Parathyroid adenoma (tissue), 2 donors: ENCODE measurements at regions not wholly inside any gene's neighbourhood (a gene's known extent, or its start where the extent isn't known, plus 50 kb on each side); places are given as distances from the start of the nearest gene placed in this dataset.

ENCODE experiments used
- H2AFZ ChIP-seq: fragments of 300-600 bp; sonication (generic); one replicate; pipeline ENCODE4 v1.7.0; 2017; ENCODE audit warnings: antibody characterized with exemption, mild to moderate bottlenecking
- H3K27ac ChIP-seq: fragments of 300-600 bp; sonication (generic); one replicate; pipeline ENCODE4 v1.7.0; 2017
- H3K27me3 ChIP-seq: fragments of 300-600 bp; sonication (generic); one replicate; pipeline ENCODE4 v1.7.0; 2017; ENCODE audit warnings: low read length; ENCODE audit not compliant: control insufficient read depth, insufficient read depth
- H3K36me3 ChIP-seq: fragments of 300-600 bp; sonication (generic); one replicate; pipeline ENCODE4 v1.7.0; 2017; ENCODE audit warnings: low read length; ENCODE audit not compliant: control insufficient read depth, insufficient read depth
- H3K4me1 ChIP-seq: fragments of 300-600 bp; sonication (generic); one replicate; pipeline ENCODE4 v1.7.0; 2017; ENCODE audit warnings: control low read depth
- H3K4me2 ChIP-seq: fragments of 300-600 bp; sonication (generic); one replicate; pipeline ENCODE4 v1.7.0; 2017; ENCODE audit warnings: low read length
- H3K4me3 ChIP-seq: fragments of 300-600 bp; sonication (generic); one replicate; pipeline ENCODE4 v1.7.0; 2017; ENCODE audit warnings: low read depth, low read length
- H3K79me2 ChIP-seq: fragments of 300-600 bp; sonication (generic); one replicate; pipeline ENCODE4 v1.7.0; 2017; ENCODE audit warnings: control low read depth
- H3K9ac ChIP-seq: fragments of 300-600 bp; sonication (generic); one replicate; pipeline ENCODE4 v1.7.0; 2017; ENCODE audit warnings: mild to moderate bottlenecking
- H3K9me3 ChIP-seq: fragments of 300-600 bp; sonication (generic); one replicate; pipeline ENCODE4 v1.7.0; 2017; ENCODE audit warnings: low read length; ENCODE audit not compliant: control insufficient read depth
- TF ChIP-seq, protein P1 (sequence below): fragments of 300-600 bp; sonication (generic); IDR thresholded peaks from one replicate; pipeline ENCODE4 v1.7.0; 2017; ENCODE audit warnings: antibody characterized with exemption, mild to moderate bottlenecking
- donor health status: primary hyperparathyroidism.

DNA sequence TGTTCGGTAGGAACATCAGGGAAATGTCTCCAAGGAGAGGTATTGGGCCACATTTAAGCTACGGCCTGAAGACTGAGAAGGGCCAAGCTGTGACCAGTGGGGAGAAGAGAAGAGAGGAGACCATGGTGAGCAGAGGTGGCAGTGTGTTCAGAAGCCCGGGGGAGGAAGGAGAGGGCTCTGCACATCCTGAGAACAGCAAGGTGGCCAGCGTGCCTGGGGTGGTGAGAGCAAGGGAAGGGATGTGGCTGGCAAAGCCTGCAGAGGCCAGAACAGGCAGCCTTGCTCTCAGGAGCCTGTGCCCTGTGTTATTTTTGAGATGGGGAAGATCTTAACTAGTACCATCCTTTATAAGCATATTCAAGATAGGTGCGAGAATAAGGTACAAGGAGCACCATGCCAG lies 933.5 kb upstream of the EEF2KMT start:
- TF ChIP-seq, protein P1, sequence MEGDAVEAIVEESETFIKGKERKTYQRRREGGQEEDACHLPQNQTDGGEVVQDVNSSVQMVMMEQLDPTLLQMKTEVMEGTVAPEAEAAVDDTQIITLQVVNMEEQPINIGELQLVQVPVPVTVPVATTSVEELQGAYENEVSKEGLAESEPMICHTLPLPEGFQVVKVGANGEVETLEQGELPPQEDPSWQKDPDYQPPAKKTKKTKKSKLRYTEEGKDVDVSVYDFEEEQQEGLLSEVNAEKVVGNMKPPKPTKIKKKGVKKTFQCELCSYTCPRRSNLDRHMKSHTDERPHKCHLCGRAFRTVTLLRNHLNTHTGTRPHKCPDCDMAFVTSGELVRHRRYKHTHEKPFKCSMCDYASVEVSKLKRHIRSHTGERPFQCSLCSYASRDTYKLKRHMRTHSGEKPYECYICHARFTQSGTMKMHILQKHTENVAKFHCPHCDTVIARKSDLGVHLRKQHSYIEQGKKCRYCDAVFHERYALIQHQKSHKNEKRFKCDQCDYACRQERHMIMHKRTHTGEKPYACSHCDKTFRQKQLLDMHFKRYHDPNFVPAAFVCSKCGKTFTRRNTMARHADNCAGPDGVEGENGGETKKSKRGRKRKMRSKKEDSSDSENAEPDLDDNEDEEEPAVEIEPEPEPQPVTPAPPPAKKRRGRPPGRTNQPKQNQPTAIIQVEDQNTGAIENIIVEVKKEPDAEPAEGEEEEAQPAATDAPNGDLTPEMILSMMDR = no peak
- Histone ChIP-seq H3K9ac (no peak overlapping the region), H3K4me3 (no peak overlapping the region), H3K27me3 (no peaks in the 10 kb centered on the region), H3K4me1 (no peaks in the 10 kb centered on the region), H2AFZ (no peak overlapping the region), H3K27ac (no peak overlapping the region), H3K9me3 (no peaks in the 10 kb centered on the region), H3K4me2 (no peak overlapping the region), H3K79me2 (no peaks in the 10 kb centered on the region), H3K36me3 (no peaks in the 10 kb centered on the region)

DNA sequence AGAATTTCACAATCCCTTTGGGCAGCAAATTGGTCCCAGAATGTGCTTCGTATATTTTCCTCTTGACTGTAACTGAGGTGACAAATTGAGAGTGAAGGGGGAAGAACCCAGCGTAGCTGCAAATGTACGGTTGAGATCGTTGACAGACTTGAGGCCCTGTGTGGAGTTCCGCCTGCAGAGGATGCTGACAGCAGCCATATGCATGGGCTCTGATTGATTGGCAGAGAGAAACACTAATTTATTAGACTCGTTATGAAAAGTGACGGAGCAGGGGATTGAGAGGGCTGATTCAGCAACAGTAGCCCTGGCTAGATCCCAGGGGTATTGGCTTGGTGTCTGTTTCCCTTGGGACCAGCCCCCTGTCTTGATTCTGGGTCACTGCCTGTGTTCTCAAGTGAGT lies 930.1 kb upstream of the EEF2KMT start:
- Histone ChIP-seq H3K36me3 (no peaks in the 10 kb centered on the region), H3K4me3 (no peak overlapping the region), H2AFZ (no peak overlapping the region), H3K27me3 (no peaks in the 10 kb centered on the region), H3K4me1 (no peaks in the 10 kb centered on the region), H3K27ac (no peak overlapping the region), H3K4me2 (no peak overlapping the region), H3K9ac (no peak overlapping the region), H3K79me2 (no peaks in the 10 kb centered on the region), H3K9me3 (no peaks in the 10 kb centered on the region)
- TF ChIP-seq, protein P1 = no peak

GRCh38 chr16:6023449-6023848 lies 925.9 kb upstream of the EEF2KMT start:
- Histone ChIP-seq H3K27ac (no peak overlapping the region), H3K9me3 (no peaks in the 10 kb centered on the region), H3K9ac (no peak overlapping the region), H2AFZ (no peak overlapping the region), H3K4me1 (no peaks in the 10 kb centered on the region), H3K36me3 (no peaks in the 10 kb centered on the region), H3K4me2 (no peak overlapping the region), H3K4me3 (no peak overlapping the region), H3K79me2 (no peaks in the 10 kb centered on the region), H3K27me3 (no peaks in the 10 kb centered on the region)
- TF ChIP-seq, protein P1 = no peak

DNA sequence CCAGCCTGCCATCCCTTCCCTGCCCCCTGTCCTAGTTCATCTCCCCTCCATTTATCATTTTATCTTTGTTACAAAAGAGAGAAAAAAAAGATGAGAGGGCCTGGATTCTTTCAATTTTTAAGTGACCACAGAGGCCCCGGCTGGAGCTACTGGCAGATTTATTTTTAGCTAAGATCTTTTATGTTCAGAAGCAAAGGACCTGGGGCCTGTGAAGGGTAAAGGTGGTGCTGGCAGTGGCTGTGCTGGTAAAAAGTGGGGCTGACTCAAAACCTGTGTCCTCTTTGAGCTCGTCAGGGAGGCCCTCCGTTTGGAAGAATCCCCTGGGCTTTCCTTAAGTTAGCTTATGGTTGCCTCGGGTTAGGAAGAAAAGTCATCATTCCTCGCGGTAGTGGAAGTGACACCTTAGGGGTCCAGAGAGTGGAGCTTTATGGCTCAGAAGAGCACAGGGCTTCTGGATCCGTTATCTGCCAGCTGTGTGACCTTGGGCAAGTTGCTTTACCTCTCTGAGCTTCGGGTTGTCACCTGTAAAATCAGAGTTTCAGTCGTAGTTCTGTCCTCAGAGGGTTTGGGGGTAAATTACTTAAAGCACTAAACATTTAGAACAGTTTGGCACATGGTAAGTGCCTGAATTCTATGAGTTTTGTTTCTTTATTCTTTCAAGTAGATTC lies 923.8 kb upstream of the EEF2KMT start:
- Histone ChIP-seq H2AFZ (no peak overlapping the region), H3K27ac (no peak overlapping the region), H3K4me1 (no peaks in the 10 kb centered on the region), H3K27me3 (no peaks in the 10 kb centered on the region), H3K36me3 (no peaks in the 10 kb centered on the region), H3K9me3 (no peaks in the 10 kb centered on the region), H3K79me2 (no peaks in the 10 kb centered on the region), H3K9ac (no peak overlapping the region), H3K4me2 (no peak overlapping the region), H3K4me3 (no peak overlapping the region)
- TF ChIP-seq, protein P1 = no peak
